ENCODE measurements at regions not wholly inside any gene's neighbourhood (a gene's known extent, or its start where the extent isn't known, plus 50 kb on each side); places are given as distances from the start of the nearest gene placed in this dataset.

- no peak for TF ChIP-seq CTCF (IDR thresholded peaks at IDR 0.05; ENCODE audit: insufficient read depth, low read depth, low read length)
- TF ChIP-seq EZH2 (IDR thresholded peaks at IDR 0.05; ENCODE audit: insufficient read depth, low read length): no peak
Observed at GRCh38 chr6:51535327-51535726, 552.1 kb downstream of the PKHD1 start.
